ENCODE measurements at regions not wholly inside any gene's neighbourhood (a gene's known extent, or its start where the extent isn't known, plus 50 kb on each side); places are given as distances from the start of the nearest gene placed in this dataset.

DNA sequence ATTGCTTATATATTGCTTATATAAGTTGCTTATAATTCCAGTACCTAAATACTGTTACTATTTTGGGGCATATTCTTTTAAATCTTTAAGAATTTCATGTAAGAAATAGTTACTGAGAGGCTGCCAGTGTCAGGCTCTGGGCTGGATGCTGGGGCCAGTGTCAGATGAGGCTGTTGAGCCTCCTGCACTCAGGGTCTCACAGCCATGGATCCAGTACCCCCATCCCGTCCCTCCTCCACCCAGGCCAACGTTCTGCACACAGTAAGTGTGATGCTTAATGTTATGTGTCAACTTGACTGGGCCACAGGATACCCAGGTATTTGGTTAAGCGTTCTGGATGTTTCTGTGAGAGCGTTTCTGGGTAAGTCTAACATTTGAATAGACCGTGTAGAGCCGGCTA lies 119.5 kb upstream of the PMEPA1 start:
- TF ChIP-seq, protein P1, sequence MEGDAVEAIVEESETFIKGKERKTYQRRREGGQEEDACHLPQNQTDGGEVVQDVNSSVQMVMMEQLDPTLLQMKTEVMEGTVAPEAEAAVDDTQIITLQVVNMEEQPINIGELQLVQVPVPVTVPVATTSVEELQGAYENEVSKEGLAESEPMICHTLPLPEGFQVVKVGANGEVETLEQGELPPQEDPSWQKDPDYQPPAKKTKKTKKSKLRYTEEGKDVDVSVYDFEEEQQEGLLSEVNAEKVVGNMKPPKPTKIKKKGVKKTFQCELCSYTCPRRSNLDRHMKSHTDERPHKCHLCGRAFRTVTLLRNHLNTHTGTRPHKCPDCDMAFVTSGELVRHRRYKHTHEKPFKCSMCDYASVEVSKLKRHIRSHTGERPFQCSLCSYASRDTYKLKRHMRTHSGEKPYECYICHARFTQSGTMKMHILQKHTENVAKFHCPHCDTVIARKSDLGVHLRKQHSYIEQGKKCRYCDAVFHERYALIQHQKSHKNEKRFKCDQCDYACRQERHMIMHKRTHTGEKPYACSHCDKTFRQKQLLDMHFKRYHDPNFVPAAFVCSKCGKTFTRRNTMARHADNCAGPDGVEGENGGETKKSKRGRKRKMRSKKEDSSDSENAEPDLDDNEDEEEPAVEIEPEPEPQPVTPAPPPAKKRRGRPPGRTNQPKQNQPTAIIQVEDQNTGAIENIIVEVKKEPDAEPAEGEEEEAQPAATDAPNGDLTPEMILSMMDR (IDR thresholded peaks at IDR 0.05), result no peak
- TF ChIP-seq POLR2A (IDR thresholded peaks at IDR 0.05), result no peak

All from breast epithelium (tissue), 3 donors.